COLO668 (cell line): ENCODE measurements at regions not wholly inside any gene's neighbourhood (a gene's known extent, or its start where the extent isn't known, plus 50 kb on each side); places are given as distances from the start of the nearest gene placed in this dataset.

ENCODE experiments used
- DNase-seq: peaks from one replicate; lab custom pipeline; 2025; ENCODE audit not compliant: unreplicated experiment; lab: John Stamatoyannopoulos, UW

GRCh38 chr15:29558261-29558660 lies 264.0 kb downstream of the TJP1 start:
- no peak for DNase-seq

GRCh38 chr15:29557171-29557570 lies 265.1 kb downstream of the TJP1 start:
- DNase-seq: no peak

GRCh38 chr15:29556380-29556779 lies 265.9 kb downstream of the TJP1 start:
- DNase-seq: no peak

GRCh38 chr15:29554531-29554930 lies 267.7 kb downstream of the TJP1 start:
- no peak for DNase-seq

- peak; percentile 6 for DNase-seq
These were observed 271.3 kb downstream of the TJP1 start for GRCh38 chr15:29550834-29551465.

- DNase-seq: no peak
These were observed 274.3 kb downstream of the TJP1 start for GRCh38 chr15:29548006-29548405.

GRCh38 chr15:29544513-29545128 lies 275.0 kb upstream of the NSMCE3 start:
- DNase-seq: no peak

- DNase-seq: peak; percentile 50
These were observed 273.4 kb upstream of the NSMCE3 start for GRCh38 chr15:29542994-29543393.

- DNase-seq: no peak
These were observed 271.7 kb upstream of the NSMCE3 start for GRCh38 chr15:29541309-29541708.

- DNase-seq: no peak
These were observed 270.9 kb upstream of the NSMCE3 start for GRCh38 chr15:29540479-29540878.

- DNase-seq: no peak
These were observed 270.1 kb upstream of the NSMCE3 start for GRCh38 chr15:29539736-29540135.

- DNase-seq: peak; percentile 13
These were observed 268.4 kb upstream of the NSMCE3 start for GRCh38 chr15:29538044-29538443.

GRCh38 chr15:29535952-29536351 lies 266.3 kb upstream of the NSMCE3 start:
- DNase-seq: no peak

GRCh38 chr15:29534378-29534777 lies 264.8 kb upstream of the NSMCE3 start:
- DNase-seq: no peak

- no peak for DNase-seq
These were observed 264.0 kb upstream of the NSMCE3 start for GRCh38 chr15:29533647-29534046.

- no peak for DNase-seq
These were observed 262.7 kb upstream of the NSMCE3 start for GRCh38 chr15:29532296-29532695.

- DNase-seq: no peak
These were observed 261.3 kb upstream of the NSMCE3 start for GRCh38 chr15:29530966-29531365.

- no peak for DNase-seq
These were observed 259.4 kb upstream of the NSMCE3 start for GRCh38 chr15:29529043-29529442.

GRCh38 chr15:29528276-29528675 lies 258.7 kb upstream of the NSMCE3 start:
- DNase-seq: no peak

- DNase-seq: no peak
These were observed 257.2 kb upstream of the NSMCE3 start for GRCh38 chr15:29526802-29527201.

GRCh38 chr15:29522373-29523276 lies 253.0 kb upstream of the NSMCE3 start:
- DNase-seq: peak; percentile 60

- no peak for DNase-seq
These were observed 248.8 kb upstream of the NSMCE3 start for GRCh38 chr15:29518442-29518841.
